ENCODE measurements at regions not wholly inside any gene's neighbourhood (a gene's known extent, or its start where the extent isn't known, plus 50 kb on each side); places are given as distances from the start of the nearest gene placed in this dataset.
"Not testable (repeated sequence)": the region's sequence is repeated elsewhere in the genome, so short reads cannot be mapped to it uniquely, and the experiment has no call there.

DNA sequence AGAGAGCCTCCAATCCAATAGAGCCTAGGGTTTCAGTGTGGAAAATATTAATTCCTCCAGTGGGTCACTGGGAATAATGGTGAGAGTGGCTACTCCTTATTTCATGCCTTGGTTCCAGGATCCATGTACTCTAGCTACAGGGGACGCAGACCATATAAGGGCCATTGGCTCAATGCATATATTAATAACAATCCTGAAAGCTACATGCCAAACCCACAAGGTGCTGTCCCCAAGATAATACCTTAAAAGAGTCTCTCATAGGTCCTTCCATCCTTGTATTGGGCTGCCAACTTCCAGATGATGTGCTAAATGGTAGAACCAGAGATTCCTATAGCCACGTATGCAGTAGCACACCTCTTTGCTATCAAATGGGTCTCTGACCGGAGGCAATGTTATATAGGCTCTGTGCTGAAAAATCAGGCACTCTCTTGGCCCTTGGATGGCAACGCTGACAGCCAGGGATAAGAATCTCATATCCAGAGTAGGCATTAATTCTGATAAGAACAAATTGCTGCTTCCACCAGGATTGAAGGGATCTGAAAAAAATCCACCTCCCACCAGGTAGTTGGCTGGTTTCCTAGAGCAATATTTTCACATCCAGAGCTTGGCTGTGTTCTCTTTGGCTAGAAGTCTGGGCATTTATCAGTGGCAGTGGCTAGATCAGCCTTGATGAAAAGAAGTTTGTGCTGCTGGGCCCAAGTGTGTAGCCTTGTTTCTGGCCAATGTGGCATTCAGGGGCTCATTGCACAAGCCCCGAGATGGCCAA, 218.1 kb upstream of the MGAT5 start:
- no peak for DNase-seq

DNA sequence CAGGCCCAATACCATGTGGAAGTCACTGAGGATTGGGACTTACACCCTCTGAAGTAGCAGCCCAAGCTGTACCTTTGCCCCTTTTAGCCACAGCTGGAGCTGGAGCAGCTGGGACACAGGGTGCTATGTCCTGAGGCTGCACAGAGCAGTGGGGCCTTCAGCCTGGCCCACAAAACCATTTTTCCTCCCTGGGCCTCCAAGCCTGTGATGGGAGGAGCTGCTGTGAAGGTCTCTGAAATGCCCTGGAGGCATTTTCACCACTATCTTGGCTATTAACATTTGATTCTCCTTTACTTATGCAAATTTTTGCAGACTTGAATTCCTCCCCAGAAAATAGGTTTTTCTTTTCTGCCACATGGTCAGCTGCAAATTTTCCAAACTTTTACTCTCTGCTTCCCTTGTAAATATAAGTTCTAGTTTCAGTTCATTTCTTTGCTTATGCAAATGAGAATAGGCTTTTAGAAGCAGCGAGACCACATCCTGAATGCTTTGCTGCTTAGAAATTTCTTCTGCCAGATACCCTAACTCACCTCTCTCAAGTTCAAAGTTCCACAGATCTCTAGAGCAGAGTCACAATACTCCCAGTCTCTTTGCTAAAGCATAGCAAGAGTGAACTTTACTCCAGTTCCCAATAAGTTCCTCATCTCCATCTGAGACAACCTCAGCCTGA, 213.8 kb upstream of the MGAT5 start:
- no peak for DNase-seq

DNA sequence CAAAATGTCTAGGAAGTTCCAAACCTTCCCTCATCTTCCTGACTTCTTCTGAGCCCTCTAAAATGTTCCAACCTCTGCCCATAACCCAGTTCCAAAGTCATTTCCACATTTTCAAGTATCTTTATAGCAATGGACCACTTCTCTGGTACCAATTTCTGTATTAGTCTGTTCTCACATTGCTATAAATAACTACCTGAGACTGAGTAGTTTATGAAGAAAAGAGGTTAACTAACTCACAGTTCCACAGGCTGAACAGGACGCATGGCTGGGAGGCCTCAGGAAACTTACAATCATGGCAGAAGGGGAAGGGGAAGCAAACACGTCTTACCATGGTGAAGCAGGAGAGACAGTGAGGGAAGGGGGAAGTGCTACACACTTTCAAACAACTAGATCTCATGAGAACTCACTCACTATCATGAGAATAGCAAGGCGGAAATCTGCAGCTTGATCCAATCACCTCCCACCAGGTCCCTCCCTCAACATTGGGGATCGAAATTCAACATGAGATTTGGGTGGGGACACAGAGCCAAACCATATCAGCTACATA, 213.2 kb upstream of the MGAT5 start:
- not testable (repeated sequence) for DNase-seq

DNA sequence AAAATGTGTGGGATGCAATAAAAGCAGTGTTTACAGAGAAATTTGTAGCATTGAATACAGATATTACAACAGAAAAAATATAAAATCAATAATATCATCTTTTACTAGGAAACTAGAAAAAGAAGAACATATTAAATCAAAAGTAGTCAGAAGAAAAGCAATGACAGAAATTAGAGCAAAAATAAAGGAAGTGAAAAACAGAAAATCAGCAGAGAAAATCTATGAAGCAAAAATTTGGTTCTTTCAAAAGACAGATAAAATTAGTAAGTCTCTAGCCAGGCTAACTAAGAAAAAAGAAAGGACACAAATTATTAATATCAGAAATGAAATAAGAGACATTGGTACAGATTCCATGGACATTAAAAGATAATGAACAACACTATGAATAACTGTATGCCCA, 212.0 kb upstream of the MGAT5 start:
- no peak for DNase-seq

DNA sequence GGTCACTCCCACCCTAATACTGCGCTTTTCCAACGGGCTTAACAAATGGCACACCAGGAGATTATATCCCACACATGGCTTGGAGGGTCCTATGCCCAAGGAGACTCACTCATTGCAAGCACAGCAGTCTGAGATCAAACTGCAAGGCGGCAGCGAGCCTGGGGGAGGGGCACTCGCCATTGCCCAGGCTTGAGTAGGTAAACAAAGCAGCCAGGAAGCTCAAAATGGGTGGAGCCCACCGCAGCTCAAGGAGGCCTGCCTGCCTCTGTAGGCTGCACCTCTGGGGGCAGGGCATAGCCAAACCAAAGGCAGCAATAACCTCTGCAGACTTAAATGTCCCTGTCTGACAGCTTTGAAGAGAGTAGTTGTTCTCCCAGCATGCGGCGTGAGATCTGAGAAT, 210.8 kb upstream of the MGAT5 start:
- not testable (repeated sequence) for DNase-seq

DNA sequence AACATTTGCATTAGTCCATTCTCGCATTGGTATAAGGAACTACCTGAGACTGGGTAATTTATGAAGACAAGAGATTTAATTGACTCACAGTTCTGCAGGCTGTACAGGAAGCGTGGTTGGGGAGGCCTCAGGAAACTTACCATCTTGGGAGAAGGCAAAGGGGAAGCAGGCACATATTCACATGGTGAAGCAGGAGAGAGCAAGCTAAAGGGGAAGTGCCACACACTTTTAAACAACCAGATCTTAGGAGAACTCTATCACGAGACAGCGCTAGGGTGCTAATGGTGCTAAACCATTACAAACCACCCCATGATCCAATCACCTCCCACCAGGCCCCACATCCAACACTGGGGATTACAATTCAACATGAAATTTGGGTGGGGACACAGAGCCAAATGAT, 201.7 kb upstream of the MGAT5 start:
- no peak for DNase-seq

DNA sequence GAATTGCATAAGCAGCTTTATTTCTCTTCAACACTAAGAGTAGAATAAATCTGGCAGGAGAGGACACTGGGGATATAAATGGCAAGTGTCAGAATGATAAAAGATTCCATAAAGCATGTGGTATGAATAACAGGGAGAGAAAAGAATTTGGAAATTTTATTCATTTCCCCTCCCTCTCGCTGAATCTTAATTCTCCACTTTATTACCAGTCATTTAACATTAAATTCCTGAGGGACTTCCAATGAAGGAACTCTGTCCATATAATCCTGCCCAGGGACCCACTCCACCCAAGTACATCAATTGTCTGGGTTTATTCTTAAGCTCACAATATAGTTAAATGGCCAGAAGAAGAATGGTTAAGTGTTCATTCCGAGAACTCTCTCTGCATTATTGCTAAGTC, 197.7 kb upstream of the MGAT5 start:
- no peak for DNase-seq

DNA sequence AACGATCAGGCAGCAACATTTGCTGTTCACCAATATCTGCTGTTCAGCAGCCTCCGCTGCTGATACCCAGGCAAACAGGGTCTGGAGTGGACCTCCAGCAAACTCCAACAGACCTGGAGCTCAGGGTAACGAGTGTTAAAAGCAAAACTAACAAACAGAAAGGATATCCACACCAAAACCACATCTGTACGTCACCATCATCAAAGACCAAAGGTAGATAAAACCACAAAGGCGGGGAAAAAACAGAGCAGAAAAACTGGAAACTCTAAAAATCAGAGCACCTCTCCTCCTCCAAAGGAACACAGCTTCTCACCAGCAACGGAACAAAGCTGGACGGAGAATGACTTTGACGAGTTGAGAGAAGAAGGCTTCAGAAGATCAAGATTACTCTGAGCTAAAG, 192.8 kb upstream of the MGAT5 start:
- DNase-seq = not testable (repeated sequence)

DNA sequence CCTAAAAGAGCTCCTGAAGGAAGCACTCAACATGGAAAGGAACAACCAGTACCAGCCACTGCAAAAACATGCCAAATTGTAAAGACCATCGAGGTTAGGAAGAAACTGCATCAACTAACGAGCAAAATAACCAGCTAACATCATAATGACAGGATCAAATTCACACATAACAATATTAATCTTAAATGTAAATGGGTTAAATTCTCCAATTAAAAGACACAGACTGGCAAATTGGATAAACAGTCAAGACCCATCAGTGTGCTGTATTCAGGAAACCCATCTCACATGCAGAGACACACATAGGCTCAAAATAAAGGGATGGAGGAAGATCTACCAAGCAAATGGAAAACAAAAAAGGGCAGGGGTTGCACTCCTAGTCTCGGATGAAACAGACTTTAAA, 191.6 kb upstream of the MGAT5 start:
- DNase-seq = not testable (repeated sequence)

DNA sequence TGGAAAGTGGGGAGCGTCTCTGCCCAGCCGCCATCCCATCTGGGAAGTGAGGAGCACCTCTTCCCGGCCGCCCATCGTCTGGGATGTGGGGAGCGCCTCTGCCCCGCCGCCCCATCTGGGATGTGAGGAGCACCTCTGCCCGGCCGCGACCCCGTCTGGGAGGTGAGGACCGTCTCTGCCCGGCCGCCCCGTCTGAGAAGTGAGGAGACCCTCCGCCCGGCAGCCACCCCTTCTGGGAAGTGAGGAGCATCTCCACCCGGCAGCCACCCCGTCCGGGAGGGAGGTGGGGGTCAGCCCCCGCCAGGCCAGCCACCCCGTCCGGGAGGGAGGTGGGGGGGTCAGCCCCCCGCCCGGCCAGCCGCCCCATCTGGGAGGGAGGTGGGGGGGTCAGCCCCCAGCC, 190.0 kb upstream of the MGAT5 start:
- not testable (repeated sequence) for DNase-seq

DNA sequence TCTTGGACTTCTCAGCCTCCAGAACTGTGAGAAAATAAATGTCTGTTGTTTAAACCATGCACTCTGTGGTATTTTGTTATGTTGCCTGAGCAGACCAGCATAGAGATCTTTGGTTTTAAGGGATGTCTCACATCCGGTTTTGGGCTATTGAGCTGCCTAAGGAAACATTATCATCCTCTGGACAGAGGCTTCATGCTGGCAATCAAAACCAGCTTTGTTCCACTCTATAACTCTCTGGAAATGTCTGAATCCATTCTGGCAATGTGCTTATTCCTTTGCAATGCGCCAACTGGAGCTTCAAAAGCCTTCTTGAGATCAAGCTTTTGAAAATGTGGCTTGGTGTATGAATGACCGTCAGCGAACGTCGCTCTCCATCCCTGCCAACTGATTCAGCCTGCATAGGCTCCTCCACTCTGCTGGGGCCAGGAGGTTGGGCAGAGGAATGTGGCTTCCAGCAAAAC, 183.6 kb upstream of the MGAT5 start:
- no peak for DNase-seq

DNA sequence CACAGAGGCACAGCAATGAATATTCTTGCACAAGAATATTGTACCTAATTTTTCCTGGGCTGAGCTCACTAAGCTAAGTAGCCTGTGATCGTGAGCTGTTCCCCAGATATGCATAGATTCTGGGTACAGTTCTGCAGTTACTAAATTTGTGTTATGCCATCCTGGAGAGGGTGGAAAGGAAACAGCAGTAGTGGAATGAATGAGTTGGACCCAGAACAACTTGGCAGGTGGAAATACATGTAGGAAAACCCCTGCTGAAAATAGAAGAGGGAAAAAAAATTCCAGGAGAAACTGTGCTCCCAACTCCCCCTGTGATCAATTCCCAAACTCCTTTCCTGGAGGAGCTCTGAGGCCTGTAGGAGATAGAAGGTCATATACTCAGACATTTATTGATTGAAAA, 181.5 kb upstream of the MGAT5 start:
- no peak for DNase-seq

DNA sequence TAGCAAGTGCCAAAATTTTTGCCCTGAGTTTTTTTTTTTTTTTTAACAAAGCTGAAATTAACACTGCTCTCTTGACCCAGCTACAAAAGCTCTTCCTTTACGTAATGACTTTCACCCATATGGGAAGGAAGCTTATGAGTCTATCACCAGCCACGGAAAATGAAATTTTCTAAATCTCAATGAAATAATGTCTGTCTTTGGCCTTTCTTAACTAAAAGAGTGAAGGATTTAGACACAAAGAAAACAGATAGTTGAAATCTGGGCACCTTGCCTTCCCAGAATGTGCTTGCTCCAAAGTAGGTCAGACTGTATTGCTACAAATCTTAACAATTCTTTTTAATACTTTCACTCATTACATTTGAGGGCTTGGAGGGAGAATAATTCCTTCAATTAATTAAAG, 180.8 kb upstream of the MGAT5 start:
- DNase-seq = no peak

DNA sequence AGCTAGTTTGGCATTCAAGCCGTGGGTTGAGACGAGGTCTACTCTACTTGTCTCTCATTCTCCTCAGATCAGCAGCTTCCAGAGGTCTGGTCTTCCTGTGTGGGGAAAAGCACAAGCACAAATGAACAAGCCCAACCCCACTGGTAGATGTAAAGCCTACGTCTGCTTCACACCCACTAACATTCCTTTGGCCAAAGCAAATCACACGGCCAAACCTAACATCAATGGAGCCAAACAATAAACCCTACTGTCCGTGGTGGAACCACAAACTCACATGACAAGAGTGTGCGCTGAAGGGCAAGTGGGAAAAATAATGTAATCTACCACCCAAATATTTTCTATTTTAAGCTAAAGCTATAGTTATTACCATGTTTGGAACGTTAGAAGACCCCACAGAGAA, 179.3 kb upstream of the MGAT5 start:
- DNase-seq = no peak

DNA sequence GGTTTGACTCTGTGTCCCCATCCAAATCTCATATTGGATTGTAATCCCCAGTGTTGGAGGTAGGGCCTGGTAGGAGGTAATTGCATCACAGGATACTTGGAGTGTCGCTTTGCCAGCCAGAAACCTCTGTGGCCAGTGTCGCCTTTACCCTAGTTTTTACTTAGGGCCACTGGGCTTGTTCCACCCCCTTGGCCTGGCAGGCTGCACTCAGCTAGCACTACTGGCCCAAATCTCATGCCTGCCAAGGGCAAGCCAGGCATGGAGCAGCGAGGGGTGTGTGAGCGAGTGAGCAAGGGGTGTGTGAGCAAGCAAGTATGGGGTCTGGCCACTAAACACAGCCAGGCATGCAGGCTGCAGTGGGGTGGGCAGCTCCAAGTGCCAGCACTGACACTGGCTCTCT, 178.7 kb upstream of the MGAT5 start:
- no peak for DNase-seq

DNA sequence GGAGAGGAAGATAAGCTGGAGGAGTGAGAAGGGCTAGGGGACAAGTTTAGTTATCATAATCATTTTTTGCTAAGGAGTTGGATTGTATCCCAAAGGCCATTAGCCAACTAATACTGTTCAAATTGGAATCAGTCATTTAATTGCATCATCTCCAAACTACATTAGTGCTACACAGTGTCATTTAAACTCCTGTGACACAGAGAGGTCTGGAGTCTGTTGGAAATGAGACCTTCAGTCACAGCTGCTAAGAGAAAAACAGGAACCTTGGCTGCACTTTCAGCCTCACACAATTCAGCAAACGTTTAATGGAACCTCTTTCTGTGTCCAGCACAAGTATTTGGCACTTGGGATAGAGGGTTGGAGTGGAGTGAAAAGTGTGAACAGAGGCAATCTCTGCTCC, 175.5 kb upstream of the MGAT5 start:
- DNase-seq = no peak

DNA sequence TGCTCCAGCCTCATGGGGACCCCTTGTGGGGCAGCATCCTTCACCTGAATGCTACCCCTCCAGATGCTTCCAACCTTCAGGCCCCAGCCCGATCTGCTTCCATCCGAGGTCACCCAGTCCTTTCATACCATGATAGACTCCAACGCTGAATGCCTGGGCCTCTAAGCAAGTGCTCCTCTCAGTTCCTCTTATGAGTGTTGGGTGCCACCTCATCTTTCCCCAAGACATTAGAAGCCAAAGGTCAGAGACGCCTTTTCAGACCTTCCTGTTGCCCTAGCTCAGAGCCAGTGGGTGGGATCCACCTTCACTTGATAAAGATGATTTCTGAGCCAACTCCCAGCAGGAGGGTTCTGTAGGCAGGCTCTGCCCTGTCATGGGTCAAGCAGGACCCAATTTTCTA, 174.5 kb upstream of the MGAT5 start:
- DNase-seq = no peak

DNA sequence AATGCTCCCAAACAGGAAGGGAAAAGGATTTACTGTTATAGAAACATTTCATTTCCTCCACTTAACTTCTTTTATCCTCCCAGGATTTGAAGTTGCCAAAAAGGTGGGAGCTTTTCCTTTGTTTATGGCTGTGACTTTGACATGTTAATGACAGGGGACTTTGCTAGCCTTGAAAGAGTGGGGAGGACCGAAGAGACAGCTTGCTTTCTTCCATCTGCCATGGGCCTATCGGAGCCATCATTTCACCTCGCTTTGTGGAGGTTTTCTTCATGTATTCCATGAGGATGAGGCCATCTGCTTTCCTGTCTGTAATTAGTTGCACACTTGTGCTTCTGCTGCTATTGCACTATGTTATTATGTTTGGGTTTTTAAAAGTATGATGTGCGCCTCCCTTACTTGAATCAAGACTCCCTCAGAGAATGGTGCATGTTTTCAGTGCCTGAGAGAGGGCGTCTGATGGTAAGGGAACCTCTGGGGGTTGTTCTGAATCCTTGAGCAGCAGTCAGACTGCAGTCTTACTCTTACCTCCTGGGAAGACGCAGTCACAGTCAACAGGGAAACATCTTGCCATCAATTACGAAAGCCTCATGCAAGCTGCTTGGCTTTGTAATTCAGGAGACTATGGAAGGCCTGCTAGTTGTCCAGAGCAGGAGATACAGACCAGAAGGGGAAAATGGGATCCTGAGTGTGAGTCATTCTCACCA, 173.3 kb upstream of the MGAT5 start:
- no peak for DNase-seq

DNA sequence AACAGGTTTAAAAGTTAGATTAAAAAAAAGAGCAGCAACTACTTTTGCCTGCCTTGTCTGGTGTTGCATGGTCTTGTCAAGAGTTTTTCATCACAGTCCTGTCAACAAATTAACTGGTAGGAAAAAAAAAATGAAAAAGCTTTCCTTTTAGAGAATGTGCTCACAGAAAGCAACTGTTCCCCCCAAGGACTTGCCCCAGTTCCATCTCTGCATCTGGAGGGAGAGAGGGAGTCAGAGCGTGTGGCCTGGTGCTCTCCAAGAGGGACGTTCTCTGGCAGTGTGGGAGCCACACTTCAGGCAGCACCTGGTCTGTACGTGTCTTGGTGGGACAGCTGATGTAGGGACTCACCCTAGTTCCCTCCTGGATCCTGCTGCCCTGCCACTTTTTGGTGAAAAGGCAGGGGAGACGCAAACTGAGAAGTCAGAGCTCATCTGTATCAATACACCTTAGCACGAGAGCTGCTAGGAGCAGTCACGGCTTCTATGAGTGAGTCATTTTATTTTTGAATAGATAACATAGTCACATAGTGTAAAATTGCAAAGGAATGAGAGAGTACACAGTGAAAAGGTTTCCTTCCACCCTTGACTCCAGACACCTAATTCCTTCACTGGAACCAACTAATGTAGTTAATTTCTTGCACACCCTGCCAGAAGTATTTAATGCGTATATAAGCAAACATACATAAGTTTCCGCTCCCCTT, 172.5 kb upstream of the MGAT5 start:
- no peak for DNase-seq

DNA sequence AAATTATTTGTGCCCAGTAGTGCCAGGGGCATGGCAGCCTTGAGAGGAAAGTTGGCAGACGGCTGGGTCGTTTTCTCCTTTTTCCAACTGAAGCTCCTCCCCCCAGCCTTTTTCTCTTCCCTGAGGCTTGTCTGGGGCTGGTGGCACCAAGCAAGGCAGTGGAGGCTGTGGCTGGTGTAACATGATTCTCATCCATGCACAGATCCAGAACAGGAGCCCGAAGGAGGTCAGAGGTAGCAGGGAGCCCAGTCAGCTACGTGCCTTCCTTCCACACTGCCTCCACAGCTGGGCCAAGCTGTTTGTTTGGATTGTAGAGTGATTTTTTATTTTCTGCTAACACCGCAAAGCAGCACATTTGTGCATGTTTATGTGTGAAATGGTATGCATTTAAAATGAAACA, 170.3 kb upstream of the MGAT5 start:
- no peak for DNase-seq

DNA sequence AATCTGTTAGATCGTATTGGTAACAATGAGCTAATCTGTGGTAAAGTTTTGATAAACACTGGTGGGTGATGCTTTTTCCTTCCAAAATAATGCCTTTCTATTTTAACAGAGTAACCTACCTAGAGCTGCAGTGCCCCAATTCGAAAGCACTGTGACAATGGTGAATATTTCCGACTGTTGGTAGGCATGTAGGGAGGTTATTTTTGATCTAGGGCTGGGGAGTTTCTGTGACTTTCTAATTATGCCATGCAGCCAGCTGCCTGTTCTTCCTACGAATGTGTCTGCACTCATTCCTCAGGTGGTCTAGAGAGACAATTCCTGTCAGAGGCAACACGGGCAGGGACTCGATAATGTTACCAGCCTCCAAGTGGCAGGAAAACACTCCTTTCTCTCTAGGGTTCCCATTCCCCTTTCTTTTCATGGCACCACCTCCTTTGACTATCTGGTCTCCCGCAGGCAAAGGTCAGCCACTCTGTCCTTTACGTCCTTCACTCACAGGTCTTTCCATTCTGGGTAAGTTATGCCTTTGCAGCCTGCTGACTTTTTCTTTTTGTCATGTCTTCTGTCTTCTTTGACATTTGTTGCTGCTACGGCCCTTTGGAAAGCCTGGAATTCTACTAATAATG, 167.2 kb upstream of the MGAT5 start:
- DNase-seq = no peak

DNA sequence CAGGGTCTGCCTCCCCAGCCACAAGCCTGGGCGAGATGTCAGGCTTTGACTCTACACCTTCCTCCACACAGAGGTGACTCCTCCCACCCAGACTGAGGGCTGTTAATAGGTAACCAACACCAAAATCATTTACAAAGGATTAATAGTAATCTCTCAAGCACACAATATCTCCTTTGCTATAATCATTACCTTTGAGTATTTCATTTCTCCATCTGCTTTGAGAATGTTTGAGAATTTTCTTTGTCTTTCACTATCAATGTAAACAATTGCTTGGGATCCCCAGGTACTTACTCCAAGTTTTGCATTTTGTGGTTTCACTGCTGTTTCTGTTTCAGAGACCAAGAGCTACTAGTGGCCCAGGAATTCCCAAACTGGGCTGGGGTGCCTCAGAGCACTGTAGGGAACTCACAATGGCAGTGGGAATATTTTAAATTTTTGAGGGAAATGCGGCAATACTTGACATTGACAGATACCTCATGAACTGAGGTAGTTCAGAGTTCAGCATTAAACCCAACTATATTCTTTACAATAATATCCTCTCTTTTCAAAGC, 166.4 kb upstream of the MGAT5 start:
- DNase-seq = peak; percentile 12
